Daoy (cell line): ENCODE measurements at regions not wholly inside any gene's neighbourhood (a gene's known extent, or its start where the extent isn't known, plus 50 kb on each side); places are given as distances from the start of the nearest gene placed in this dataset.

Experiments used
- DNase-seq: peaks from one replicate; pipeline ENCODE4 v3.0.0-alpha.2; 2015; ENCODE audit warnings: low read depth

GRCh38 chr6:133835901-133836300 lies 53.0 kb upstream of the TCF21 start:
- DNase-seq, result no peak

- peak; percentile 77 for DNase-seq
These were observed 51.0 kb upstream of the TCF21 start for GRCh38 chr6:133837801-133838349.
